RWPE2 (cell line): ENCODE measurements at regions not wholly inside any gene's neighbourhood (a gene's known extent, or its start where the extent isn't known, plus 50 kb on each side); places are given as distances from the start of the nearest gene placed in this dataset.

ENCODE experiments used
- ATAC-seq: fragments of 200-7000 bp; cut with Tn5 transposase; 3 replicates; pipeline ENCODE4 v1.9.1; 2021; ENCODE audit warnings: low read depth
- DNase-seq: peaks from one replicate; pipeline ENCODE4 v3.0.0-alpha.2; 2020; ENCODE audit warnings: low spot score
- H3K27ac ChIP-seq: fragments of 450-650 bp; 2 replicates; pipeline ENCODE4 v1.5.1; 2017; ENCODE audit warnings: mild to moderate bottlenecking; ENCODE audit not compliant: poor library complexity, severe bottlenecking
- H3K27me3 ChIP-seq: fragments of 250-450 bp; sonication (Bioruptor Pico); 2 replicates; pipeline ENCODE4 v1.5.1; 2021; ENCODE audit warnings: mild to moderate bottlenecking, moderate library complexity; ENCODE audit not compliant: insufficient read depth, poor library complexity, severe bottlenecking
- H3K36me3 ChIP-seq: fragments of 250-450 bp; sonication (Bioruptor Pico); 2 replicates; pipeline ENCODE4 v1.5.1; 2020; ENCODE audit warnings: low read depth, mild to moderate bottlenecking, moderate library complexity
- H3K4me1 ChIP-seq: fragments of 250-450 bp; sonication (Bioruptor Pico); 2 replicates; pipeline ENCODE4 v1.5.1; 2021; ENCODE audit warnings: mild to moderate bottlenecking, moderate library complexity; ENCODE audit not compliant: insufficient read depth, poor library complexity, severe bottlenecking
- H3K4me3 ChIP-seq: fragments of 250-450 bp; sonication (Bioruptor Pico); 2 replicates; pipeline ENCODE4 v1.5.1; 2021; ENCODE audit warnings: mild to moderate bottlenecking, moderate library complexity; ENCODE audit not compliant: severe bottlenecking
- H3K9me3 ChIP-seq: fragments of 250-450 bp; sonication (Bioruptor Pico); 2 replicates; pipeline ENCODE4 v1.5.1; 2021; ENCODE audit warnings: mild to moderate bottlenecking, moderate library complexity; ENCODE audit not compliant: severe bottlenecking
- CTCF ChIP-seq: fragments of 450-650 bp; IDR thresholded peaks from one replicate; pipeline ENCODE4 v1.5.1; 2017; ENCODE audit warnings: mild to moderate bottlenecking, moderate library complexity; ENCODE audit not compliant: poor library complexity, severe bottlenecking

DNA sequence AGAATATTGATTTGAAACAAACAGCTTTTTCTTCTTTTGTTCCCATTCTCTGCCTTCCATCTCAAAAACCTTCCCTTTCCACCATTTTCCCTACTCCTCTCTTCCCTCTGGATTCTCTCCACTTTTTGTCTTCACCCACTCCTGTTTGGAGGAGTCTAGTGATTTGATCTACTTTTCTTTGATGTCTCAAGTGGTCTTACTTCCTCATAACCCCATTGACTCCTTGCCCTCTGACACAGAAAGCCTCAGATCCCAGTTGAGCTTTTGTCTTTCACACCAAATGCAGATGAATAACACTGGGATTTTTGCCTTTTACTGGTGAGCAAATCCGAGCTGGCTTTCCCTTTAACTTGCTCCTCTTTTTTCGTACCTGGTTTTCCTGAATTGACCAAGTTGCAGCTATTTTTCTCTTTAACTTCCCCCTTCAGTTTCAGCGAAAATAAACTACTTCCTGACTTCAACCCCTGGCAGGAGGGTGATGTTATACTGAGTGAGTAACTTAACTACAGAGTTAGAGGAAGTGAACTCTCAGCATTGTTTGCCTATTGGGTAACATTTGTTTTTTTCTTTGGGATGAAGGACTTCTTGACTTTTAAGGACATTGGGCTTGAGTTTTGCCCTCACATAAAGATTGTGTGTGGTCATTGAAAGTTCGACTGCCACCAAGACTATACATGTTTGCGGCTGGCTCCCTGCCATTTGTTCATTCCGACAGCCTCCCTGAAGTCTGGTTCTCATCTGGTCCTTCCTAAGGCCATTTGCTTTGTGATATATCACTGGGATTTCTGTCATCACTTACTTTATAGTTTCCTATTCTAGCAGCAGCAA, 392.8 kb upstream of the NR3C2 start:
- Histone ChIP-seq H3K9me3 (peaks cover 2% of the 10 kb centered on the region), H3K27me3 (no peaks in the 10 kb centered on the region), H3K36me3 (no peaks in the 10 kb centered on the region), H3K4me1 (peaks cover 15% of the 10 kb centered on the region), H3K27ac (no peak overlapping the region), H3K4me3 (no peak overlapping the region)
- DNase-seq = no peak
- TF ChIP-seq CTCF = no peak
- peak; percentile 53; the same call in 1 of the 3 replicates for ATAC-seq

GRCh38 chr4:148831945-148832344, 389.7 kb upstream of the NR3C2 start:
- Histone ChIP-seq H3K27me3 (no peaks in the 10 kb centered on the region), H3K4me1 (peaks cover 15% of the 10 kb centered on the region), H3K9me3 (no peaks in the 10 kb centered on the region), H3K36me3 (no peaks in the 10 kb centered on the region), H3K4me3 (no peak overlapping the region), H3K27ac (no peak overlapping the region)
- DNase-seq (no peak), ATAC-seq (peak; percentile 96)
- TF ChIP-seq CTCF = no peak

DNA sequence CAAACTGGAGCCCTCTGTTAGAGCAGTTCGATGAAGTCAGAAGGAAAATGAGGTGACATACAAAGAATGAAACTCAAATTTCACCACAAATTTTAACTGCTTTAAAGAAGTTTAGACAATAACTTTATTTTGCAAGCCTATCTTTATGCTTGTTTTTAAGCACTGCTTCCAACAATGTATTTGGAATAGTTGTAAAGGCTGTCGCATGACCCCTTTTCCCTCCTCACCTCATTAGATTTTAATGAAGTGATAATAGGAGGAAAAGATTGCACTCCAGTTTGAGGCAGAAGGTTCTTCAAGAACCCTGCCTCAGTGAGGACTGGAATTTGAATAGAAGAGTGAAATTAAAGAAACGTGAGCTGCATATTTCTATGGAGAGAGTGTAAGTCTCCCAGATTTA, 386.1 kb upstream of the NR3C2 start:
- ATAC-seq = no peak
- Histone ChIP-seq H3K4me1 (peaks cover 9% of the 10 kb centered on the region), H3K36me3 (no peaks in the 10 kb centered on the region), H3K27me3 (no peaks in the 10 kb centered on the region), H3K9me3 (no peaks in the 10 kb centered on the region), H3K27ac (no peak overlapping the region), H3K4me3 (no peak overlapping the region)
- TF ChIP-seq CTCF = no peak
- DNase-seq = no peak

- no peak for DNase-seq
- no peaks in the 10 kb centered on the region for H3K27me3 ChIP-seq
- H3K9me3 ChIP-seq = no peaks in the 10 kb centered on the region
- no peak for TF ChIP-seq CTCF
- H3K4me1 ChIP-seq = peaks cover 9% of the 10 kb centered on the region
- no peak overlapping the region for H3K27ac ChIP-seq
- ATAC-seq = no peak
- H3K4me3 ChIP-seq = no peak overlapping the region
- no peaks in the 10 kb centered on the region for H3K36me3 ChIP-seq
Measured at GRCh38 chr4:148827781-148828180, 385.6 kb upstream of the NR3C2 start.

GRCh38 chr4:148823419-148823769, 381.2 kb upstream of the NR3C2 start:
- Histone ChIP-seq H3K27ac (no peak overlapping the region), H3K4me3 (no peak overlapping the region), H3K36me3 (no peaks in the 10 kb centered on the region), H3K27me3 (no peaks in the 10 kb centered on the region), H3K4me1 (no peaks in the 10 kb centered on the region), H3K9me3 (no peaks in the 10 kb centered on the region)
- no peak for ATAC-seq
- no peak for DNase-seq
- TF ChIP-seq CTCF = no peak
